Neural cell (in vitro differentiated cells): ENCODE measurements at regions not wholly inside any gene's neighbourhood (a gene's known extent, or its start where the extent isn't known, plus 50 kb on each side); places are given as distances from the start of the nearest gene placed in this dataset.
"Not testable (repeated sequence)": the region's sequence is repeated elsewhere in the genome, so short reads cannot be mapped to it uniquely, and the experiment has no call there.

Source experiments
- H2AFZ ChIP-seq: fragments of 200-600, 300-800 bp; sonication (generic), shearing (Covaris generic); 2 replicates; pipeline ENCODE4 v1.6.0; 2014; ENCODE audit warnings: low read depth, mild to moderate bottlenecking, antibody characterized with exemption, low read length, moderate library complexity
- H3F3A ChIP-seq: fragments of 200-600 bp; shearing (Covaris generic); 2 replicates; pipeline ENCODE4 v1.6.1; 2016; ENCODE audit warnings: mild to moderate bottlenecking, moderate library complexity, mixed read lengths, antibody characterized with exemption, low read length; ENCODE audit not compliant: insufficient read depth, poor library complexity, severe bottlenecking
- H3K27ac ChIP-seq: fragments of 200-600, 300-800 bp; sonication (generic), shearing (Covaris generic); 2 replicates; pipeline ENCODE4 v1.5.1; 2014; ENCODE audit warnings: mild to moderate bottlenecking, low read length, moderate library complexity
- H3K27me3 ChIP-seq: fragments of 300-800, 200-600 bp; sonication (generic), shearing (Covaris generic); 2 replicates; pipeline ENCODE4 v1.6.0; 2014; ENCODE audit warnings: mild to moderate bottlenecking, low read depth, low read length, moderate library complexity; ENCODE audit not compliant: insufficient read depth
- H3K36me3 ChIP-seq: fragments of 300-800, 200-600 bp; sonication (generic), shearing (Covaris generic); 2 replicates; pipeline ENCODE4 v1.5.1; 2014; ENCODE audit warnings: mild to moderate bottlenecking, antibody characterized with exemption, low read length, moderate library complexity; ENCODE audit not compliant: insufficient read depth
- H3K4me2 ChIP-seq: fragments of 300-800, 200-600 bp; sonication (generic), shearing (Covaris generic); 2 replicates; pipeline ENCODE4 v1.6.0; 2014; ENCODE audit warnings: mild to moderate bottlenecking, low read length
- H3K4me3 ChIP-seq: fragments of 300-800, 200-600 bp; sonication (generic), shearing (Covaris generic); 2 replicates; pipeline ENCODE4 v1.5.1; 2014; ENCODE audit warnings: mild to moderate bottlenecking, low read length, moderate library complexity
- H3K79me2 ChIP-seq: fragments of 200-600 bp; shearing (Covaris generic); replicated peaks from 2 replicates; pipeline ENCODE4 v1.6.0; 2014; ENCODE audit warnings: mild to moderate bottlenecking, low read length, moderate library complexity; ENCODE audit not compliant: insufficient read depth
- H3K9ac ChIP-seq: fragments of 300-800, 200-600 bp; sonication (generic), shearing (Covaris generic); 2 replicates; pipeline ENCODE4 v1.6.1; 2016; ENCODE audit warnings: mild to moderate bottlenecking, low read length, mixed read lengths
- H3K9me2 ChIP-seq: fragments of 200-600 bp; shearing (Covaris generic); 2 replicates; pipeline ENCODE4 v1.6.1; 2016; ENCODE audit warnings: mild to moderate bottlenecking, low read length, mixed read lengths; ENCODE audit not compliant: insufficient read depth
- H3K9me3 ChIP-seq: fragments of 200-600, 300-800 bp; sonication (generic), shearing (Covaris generic); 2 replicates; pipeline ENCODE4 v1.6.1; 2016; ENCODE audit warnings: mild to moderate bottlenecking, mixed run types, low read length, moderate library complexity, mixed read lengths
- H4K20me1 ChIP-seq: fragments of 200-600 bp; shearing (Covaris generic); 2 replicates; pipeline ENCODE4 v1.6.1; 2016; ENCODE audit warnings: mild to moderate bottlenecking, mixed run types; ENCODE audit not compliant: insufficient read depth
- CTCF ChIP-seq: fragments of 450-650 bp; IDR thresholded peaks from 2 replicates; pipeline ENCODE4 v1.5.1; 2014; ENCODE audit warnings: antibody characterized with exemption, mild to moderate bottlenecking, moderate library complexity; ENCODE audit not compliant: poor library complexity, severe bottlenecking
- EP300 ChIP-seq: fragments of 450-650 bp; conservative IDR thresholded peaks from 2 replicates; pipeline ENCODE4 v1.6.1; 2014; ENCODE audit warnings: antibody characterized with exemption, mild to moderate bottlenecking, moderate library complexity; ENCODE audit not compliant: poor library complexity, severe bottlenecking
- EZH2 ChIP-seq: fragments of 200-600, 300-800 bp; shearing (Covaris generic), sonication (generic); IDR thresholded peaks from 2 replicates; pipeline ENCODE4 v1.6.1; 2014; ENCODE audit warnings: antibody characterized with exemption, low read length, borderline replicate concordance, mild to moderate bottlenecking; ENCODE audit not compliant: insufficient read depth, poor library complexity, severe bottlenecking
- MXI1 ChIP-seq: fragments of 450-650 bp; conservative IDR thresholded peaks from 2 replicates; pipeline ENCODE4 v1.6.1; 2014; ENCODE audit warnings: antibody characterized with exemption, mild to moderate bottlenecking; ENCODE audit not compliant: poor library complexity, severe bottlenecking
- POLR2AphosphoS5 ChIP-seq: IDR thresholded peaks from 2 replicates; pipeline ENCODE4 v1.6.1; 2012
- RAD21 ChIP-seq: fragments of 450-650 bp; conservative IDR thresholded peaks from 2 replicates; pipeline ENCODE4 v1.6.1; 2014; ENCODE audit warnings: antibody characterized with exemption, mild to moderate bottlenecking, moderate library complexity
- REST ChIP-seq: IDR thresholded peaks from 2 replicates; pipeline ENCODE4 v1.6.1; 2012; ENCODE audit warnings: borderline replicate concordance
- SMC3 ChIP-seq: fragments of 450-650 bp; conservative IDR thresholded peaks from 2 replicates; pipeline ENCODE4 v1.6.1; 2014; ENCODE audit warnings: antibody characterized with exemption, mild to moderate bottlenecking, moderate library complexity; ENCODE audit not compliant: poor library complexity
- TAF1 ChIP-seq: IDR thresholded peaks from 2 replicates; pipeline ENCODE4 v1.6.1; 2012; ENCODE audit warnings: low read depth

- Histone ChIP-seq H3K79me2 (no peaks in the 10 kb centered on the region), H3K27me3 (no peaks in the 10 kb centered on the region), H3F3A (no peaks in the 10 kb centered on the region), H3K4me3 (no peak overlapping the region), H3K36me3 (no peaks in the 10 kb centered on the region), H2AFZ (no peak overlapping the region), H3K9ac (no peak overlapping the region), H3K4me2 (no peak overlapping the region), H3K9me2 (no peaks in the 10 kb centered on the region), H4K20me1 (no peaks in the 10 kb centered on the region), H3K9me3 (no peaks in the 10 kb centered on the region), H3K27ac (no peak overlapping the region)
- TF ChIP-seq POLR2AphosphoS5 (no peak), RAD21 (no peak), CTCF (no peak), EP300 (no peak)
Observed at GRCh38 chr14:42980419-42980818, 1373.7 kb downstream of the LRFN5 start.

- H3K27ac ChIP-seq, H2AFZ ChIP-seq, H3K9me3 ChIP-seq, H3K9me2 ChIP-seq, H3K4me2 ChIP-seq, H3F3A ChIP-seq, H3K27me3 ChIP-seq, H3K36me3 ChIP-seq, H4K20me1 ChIP-seq, H3K9ac ChIP-seq, H3K79me2 ChIP-seq, H3K4me3 ChIP-seq: not testable (repeated sequence)
Observed at GRCh38 chr14:42973171-42973570, 1366.5 kb downstream of the LRFN5 start.

- no peaks in the 10 kb centered on the region for H4K20me1 ChIP-seq
- H3K4me2 ChIP-seq: no peak overlapping the region
- H3K9me2 ChIP-seq: no peaks in the 10 kb centered on the region
- TF ChIP-seq SMC3: no peak
- no peak for TF ChIP-seq EP300
- TF ChIP-seq POLR2AphosphoS5: no peak
- no peak for TF ChIP-seq REST
- no peak for TF ChIP-seq RAD21
- no peak for TF ChIP-seq MXI1
- TF ChIP-seq TAF1: no peak
- TF ChIP-seq CTCF: no peak
- TF ChIP-seq EZH2: no peak
- H3K79me2 ChIP-seq: no peaks in the 10 kb centered on the region
- no peak overlapping the region for H3K9ac ChIP-seq
- no peak overlapping the region for H3K4me3 ChIP-seq
- no peak overlapping the region for H2AFZ ChIP-seq
- no peaks in the 10 kb centered on the region for H3K9me3 ChIP-seq
- no peaks in the 10 kb centered on the region for H3K36me3 ChIP-seq
- H3F3A ChIP-seq: no peaks in the 10 kb centered on the region
- no peak overlapping the region for H3K27ac ChIP-seq
- H3K27me3 ChIP-seq: no peaks in the 10 kb centered on the region
Observed at GRCh38 chr14:42965512-42965911, 1358.8 kb downstream of the LRFN5 start.
